ENCODE measurements at regions not wholly inside any gene's neighbourhood (a gene's known extent, or its start where the extent isn't known, plus 50 kb on each side); places are given as distances from the start of the nearest gene placed in this dataset.
"Not testable (repeated sequence)": the region's sequence is repeated elsewhere in the genome, so short reads cannot be mapped to it uniquely, and the experiment has no call there.

GRCh38 chr2:363824-364470 is 76.1 kb upstream of the ALKAL2 start:
- H3K9me3 ChIP-seq, result no peaks in the 10 kb centered on the region
- intact Hi-C loops (cut with DNase I), result no loop called here
- H3K4me3 ChIP-seq, result no peak overlapping the region
- H3K4me1 ChIP-seq, result no peaks in the 10 kb centered on the region
- DNase-seq (no peak), ATAC-seq (no peak)
- no peak overlapping the region for H3K27ac ChIP-seq
- 56% methylated on average over 22 of the region's 24 CpGs for WGBS (ENCODE audit: insufficient coverage, low coverage, low lambda C conversion rate, missing lambda C conversion rate)
- TF ChIP-seq, protein P1, sequence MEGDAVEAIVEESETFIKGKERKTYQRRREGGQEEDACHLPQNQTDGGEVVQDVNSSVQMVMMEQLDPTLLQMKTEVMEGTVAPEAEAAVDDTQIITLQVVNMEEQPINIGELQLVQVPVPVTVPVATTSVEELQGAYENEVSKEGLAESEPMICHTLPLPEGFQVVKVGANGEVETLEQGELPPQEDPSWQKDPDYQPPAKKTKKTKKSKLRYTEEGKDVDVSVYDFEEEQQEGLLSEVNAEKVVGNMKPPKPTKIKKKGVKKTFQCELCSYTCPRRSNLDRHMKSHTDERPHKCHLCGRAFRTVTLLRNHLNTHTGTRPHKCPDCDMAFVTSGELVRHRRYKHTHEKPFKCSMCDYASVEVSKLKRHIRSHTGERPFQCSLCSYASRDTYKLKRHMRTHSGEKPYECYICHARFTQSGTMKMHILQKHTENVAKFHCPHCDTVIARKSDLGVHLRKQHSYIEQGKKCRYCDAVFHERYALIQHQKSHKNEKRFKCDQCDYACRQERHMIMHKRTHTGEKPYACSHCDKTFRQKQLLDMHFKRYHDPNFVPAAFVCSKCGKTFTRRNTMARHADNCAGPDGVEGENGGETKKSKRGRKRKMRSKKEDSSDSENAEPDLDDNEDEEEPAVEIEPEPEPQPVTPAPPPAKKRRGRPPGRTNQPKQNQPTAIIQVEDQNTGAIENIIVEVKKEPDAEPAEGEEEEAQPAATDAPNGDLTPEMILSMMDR (IDR thresholded peaks at IDR 0.05), result no peak
- no peak for TF ChIP-seq POLR2A (IDR thresholded peaks at IDR 0.05)
- peaks cover 0 to 5% of the 10 kb centered on the region in 2 donors for H3K27me3 ChIP-seq
- H3K36me3 ChIP-seq, result no peaks in the 10 kb centered on the region

DNA sequence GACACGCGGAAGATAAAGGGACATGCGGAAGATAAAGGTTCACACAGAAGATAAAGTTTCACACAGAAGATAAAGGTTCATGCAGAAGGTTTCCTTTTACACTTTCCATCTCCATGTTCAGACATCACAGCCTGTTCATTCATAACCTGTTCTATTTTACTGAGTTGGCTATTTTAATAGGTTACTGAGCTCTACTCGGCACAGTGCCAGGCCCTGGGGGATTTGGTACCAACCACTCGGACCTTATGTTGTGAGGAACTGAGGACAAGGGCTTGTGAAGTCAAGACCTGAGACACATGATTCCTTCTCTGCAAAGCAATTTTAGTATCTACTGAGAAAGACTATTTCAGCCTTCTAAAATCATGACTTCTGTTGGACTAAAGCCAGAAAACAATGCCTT is 75.0 kb upstream of the ALKAL2 start:
- Histone ChIP-seq H3K36me3 (no peaks in the 10 kb centered on the region), H3K4me1 (no peaks in the 10 kb centered on the region), H3K27me3 (peaks cover 0 to 8% of the 10 kb centered on the region in 2 donors), H3K27ac (no peak overlapping the region), H3K4me3 (no peak overlapping the region), H3K9me3 (no peaks in the 10 kb centered on the region)
- DNase-seq (no peak), ATAC-seq (no peak)
- intact Hi-C loops (cut with DNase I), result no loop called here
- no peak for TF ChIP-seq POLR2A (IDR thresholded peaks at IDR 0.05)
- 43% methylated on average over 5 of the region's 5 CpGs for WGBS (ENCODE audit: insufficient coverage, low coverage, low lambda C conversion rate, missing lambda C conversion rate)

GRCh38 chr2:360124-360523 is 72.2 kb upstream of the ALKAL2 start:
- Histone ChIP-seq H3K36me3 (no peaks in the 10 kb centered on the region), H3K27ac (no peak overlapping the region), H3K4me3 (no peak overlapping the region), H3K9me3 (no peaks in the 10 kb centered on the region), H3K27me3 (peaks cover 0 to 8% of the 10 kb centered on the region in 2 donors), H3K4me1 (no peaks in the 10 kb centered on the region)
- 35% methylated on average over 3 of the region's 4 CpGs for WGBS (ENCODE audit: insufficient coverage, low coverage, low lambda C conversion rate, missing lambda C conversion rate)
- TF ChIP-seq, protein P1 (IDR thresholded peaks at IDR 0.05), result no peak
- no peak for TF ChIP-seq POLR2A (IDR thresholded peaks at IDR 0.05)
- no peak for ATAC-seq
- intact Hi-C loops (cut with DNase I), result no loop called here
- no peak for DNase-seq

- H3K27me3 ChIP-seq, result peaks cover 0 to 8% of the 10 kb centered on the region in 2 donors
- no peaks in the 10 kb centered on the region for H3K4me1 ChIP-seq
- ATAC-seq (no peak), DNase-seq (no peak)
- no peaks in the 10 kb centered on the region for H3K9me3 ChIP-seq
- TF ChIP-seq, protein P1 (IDR thresholded peaks at IDR 0.05), result no peak
- TF ChIP-seq POLR2A (IDR thresholded peaks at IDR 0.05), result no peak
- H3K27ac ChIP-seq, result no peak overlapping the region
- H3K36me3 ChIP-seq, result no peaks in the 10 kb centered on the region
- no peak overlapping the region for H3K4me3 ChIP-seq
- WGBS (ENCODE audit: insufficient coverage, low coverage, low lambda C conversion rate, missing lambda C conversion rate), result 12% methylated on average over 3 of the region's 5 CpGs
- intact Hi-C loops (cut with DNase I), result no loop called here
Measured at GRCh38 chr2:359047-359446, 71.2 kb upstream of the ALKAL2 start.

DNA sequence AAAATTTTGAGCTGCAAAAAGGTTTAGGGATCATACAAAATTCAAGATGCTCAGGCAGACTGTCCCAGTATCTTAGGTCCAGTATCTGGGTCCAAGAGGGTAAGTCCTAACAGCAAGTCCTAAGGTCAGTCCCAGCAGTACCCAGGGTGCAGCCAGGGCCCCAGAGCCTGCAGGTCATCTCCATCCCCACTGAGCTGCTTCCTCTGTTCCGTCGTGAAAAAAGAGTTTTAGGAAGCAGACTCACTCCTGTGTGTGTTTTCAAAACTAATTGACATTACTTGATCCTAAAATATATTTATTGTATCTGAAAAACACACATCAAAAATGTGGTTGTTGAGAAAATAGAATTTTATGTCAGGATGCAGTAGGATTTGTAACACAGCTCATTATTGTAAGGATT is 69.9 kb upstream of the ALKAL2 start:
- Histone ChIP-seq H3K4me1 (no peaks in the 10 kb centered on the region), H3K9me3 (no peaks in the 10 kb centered on the region), H3K4me3 (no peak overlapping the region), H3K27ac (no peak overlapping the region), H3K36me3 (no peaks in the 10 kb centered on the region), H3K27me3 (peaks cover 0 to 8% of the 10 kb centered on the region in 2 donors)
- ATAC-seq, result no peak
- intact Hi-C loops (cut with DNase I), result no loop called here
- no peak for TF ChIP-seq POLR2A (IDR thresholded peaks at IDR 0.05)
- TF ChIP-seq, protein P1 (IDR thresholded peaks at IDR 0.05), result no peak
- WGBS (ENCODE audit: insufficient coverage, low coverage, low lambda C conversion rate, missing lambda C conversion rate), result 62% methylated on average over 2 of the region's 2 CpGs
- no peak for DNase-seq

- intact Hi-C loops (cut with DNase I); ATAC-seq; H3K27me3 ChIP-seq; H3K27ac ChIP-seq; H3K4me3 ChIP-seq; H3K9me3 ChIP-seq; DNase-seq; H3K4me1 ChIP-seq; H3K36me3 ChIP-seq: not testable (repeated sequence)
- 84% methylated on average over 6 of the region's 21 CpGs for WGBS (ENCODE audit: insufficient coverage, low coverage, low lambda C conversion rate, missing lambda C conversion rate)
Measured at GRCh38 chr2:356304-356703, 68.4 kb upstream of the ALKAL2 start.
